Neuronal stem cell (in vitro differentiated cells): ENCODE measurements at regions not wholly inside any gene's neighbourhood (a gene's known extent, or its start where the extent isn't known, plus 50 kb on each side); places are given as distances from the start of the nearest gene placed in this dataset.
A peak's percentile ranks its signal among the peaks of the same experiment; 100 is the strongest.

Source experiments
- DNase-seq: peaks from one replicate; pipeline ENCODE4 v3.0.0-alpha.2; 2013; ENCODE audit warnings: low spot score
- H2AFZ ChIP-seq: one replicate; pipeline ENCODE4 v1.6.1; 2013; ENCODE audit warnings: mild to moderate bottlenecking, low read length, inconsistent platforms
- H2AK5ac ChIP-seq: 2 replicates; pipeline ENCODE4 v1.6.1; 2013; ENCODE audit warnings: low read depth, mild to moderate bottlenecking, inconsistent platforms, low read length, moderate library complexity, mixed read lengths
- H2BK120ac ChIP-seq: 2 replicates; pipeline ENCODE4 v1.6.1; 2013; ENCODE audit warnings: low read depth, mild to moderate bottlenecking, inconsistent platforms, low read length, moderate library complexity, mixed read lengths
- H2BK12ac ChIP-seq: one replicate; pipeline ENCODE4 v1.6.1; 2013; ENCODE audit warnings: low read length, inconsistent platforms
- H2BK15ac ChIP-seq: 2 replicates; pipeline ENCODE4 v1.6.1; 2013; ENCODE audit warnings: mild to moderate bottlenecking, low read length, inconsistent platforms, mixed read lengths
- H2BK5ac ChIP-seq: one replicate; pipeline ENCODE4 v1.6.1; 2013; ENCODE audit warnings: inconsistent platforms, mild to moderate bottlenecking, low read length, moderate library complexity
- H3K14ac ChIP-seq: one replicate; pipeline ENCODE4 v1.6.1; 2013; ENCODE audit warnings: low read length, inconsistent platforms
- H3K18ac ChIP-seq: 2 replicates; pipeline ENCODE4 v1.6.1; 2013; ENCODE audit warnings: low read length, inconsistent platforms
- H3K23ac ChIP-seq: 2 replicates; pipeline ENCODE4 v1.6.1; 2013; ENCODE audit warnings: low read depth, mild to moderate bottlenecking, mixed read lengths, low read length, inconsistent platforms; ENCODE audit not compliant: poor library complexity
- H3K27ac ChIP-seq: replicated peaks from 3 replicates; pipeline ENCODE4 v1.5.1; 2013; ENCODE audit warnings: low read length, inconsistent platforms
- H3K27me3 ChIP-seq, 3 experiments: 2 replicates each; pipeline ENCODE4 v1.6.1; 2013; ENCODE audit warnings: low read length in 3 of 3, mild to moderate bottlenecking in 2 of 3, inconsistent platforms in 1 of 3, low read depth in 1 of 3, mixed read lengths in 1 of 3, moderate library complexity in 1 of 3; ENCODE audit not compliant: control insufficient read depth in 3 of 3, insufficient read depth in 3 of 3
- H3K36me3 ChIP-seq, 2 donors: replicated peaks in 1 of 2; 2 replicates each; pipeline ENCODE4 v1.6.1; 2013; ENCODE audit warnings: low read length in 2 of 2; ENCODE audit not compliant: control insufficient read depth in 2 of 2, insufficient read depth in 2 of 2
- H3K4ac ChIP-seq: 2 replicates; pipeline ENCODE4 v1.6.1; 2013; ENCODE audit warnings: inconsistent platforms, mild to moderate bottlenecking, low read length, moderate library complexity
- H3K4me1 ChIP-seq, 2 donors: 1 replicate in 1 of 2; 2 replicates in 1 of 2; pipeline ENCODE4 v1.6.1; 2013; ENCODE audit warnings: low read length in 2 of 2, low read depth in 1 of 2; ENCODE audit not compliant: control insufficient read depth in 2 of 2, insufficient read depth in 1 of 2
- H3K4me2 ChIP-seq: one replicate; pipeline ENCODE4 v1.6.1; 2013; ENCODE audit warnings: mild to moderate bottlenecking, low read length, inconsistent platforms; ENCODE audit not compliant: insufficient read depth, poor library complexity, severe bottlenecking
- H3K4me3 ChIP-seq, 2 donors: 2 replicates each; pipeline ENCODE4 v1.5.1; 2013; ENCODE audit warnings: low read length in 2 of 2, mild to moderate bottlenecking in 2 of 2, inconsistent platforms in 1 of 2, moderate library complexity in 1 of 2
- H3K79me1 ChIP-seq: one replicate; pipeline ENCODE4 v1.6.1; 2013; ENCODE audit warnings: low read depth, mild to moderate bottlenecking, inconsistent platforms, low read length, moderate library complexity
- H3K9ac ChIP-seq: one replicate; pipeline ENCODE4 v1.6.1; 2013; ENCODE audit warnings: mild to moderate bottlenecking, low read depth, low read length, inconsistent platforms; ENCODE audit not compliant: poor library complexity
- H3K9me3 ChIP-seq, 2 donors: replicated peaks in 1 of 2; 2 replicates each; pipeline versions ENCODE3 to v1.6.1; 2013; ENCODE audit warnings: low read length in 2 of 2, mild to moderate bottlenecking in 2 of 2, inconsistent platforms in 1 of 2, low read depth in 1 of 2, mixed read lengths in 1 of 2, moderate library complexity in 1 of 2; ENCODE audit not compliant: control insufficient read depth in 2 of 2, insufficient read depth in 1 of 2
- H4K8ac ChIP-seq: one replicate; pipeline ENCODE4 v1.6.1; 2013; ENCODE audit warnings: low read depth, mild to moderate bottlenecking, inconsistent platforms, low read length, moderate library complexity
- H4K91ac ChIP-seq: one replicate; pipeline ENCODE4 v1.6.1; 2013; ENCODE audit warnings: low read length, low read depth, mild to moderate bottlenecking, inconsistent platforms; ENCODE audit not compliant: poor library complexity
- WGBS, 2 donors: extraction: QIAGEN DNeasy Blood & Tissue Kit; methylation state at CpG; one replicate each; pipeline ENCODE4 v1.1.7; 2013; ENCODE audit warnings: missing lambda C conversion rate in 2 of 2, mixed read lengths in 1 of 2; ENCODE audit not compliant: insufficient read length in 2 of 2, insufficient replicate concordance in 1 of 2; ENCODE audit errors: extremely low coverage in 2 of 2; 5-methylcytosine and 5-hydroxymethylcytosine counted together

GRCh38 chr14:82009993-82010392 is 476.3 kb upstream of the SEL1L start:
- Histone ChIP-seq H2BK120ac (no peak overlapping the region), H4K8ac (no peak overlapping the region), H3K4me1 (no peaks in the 10 kb centered on the region), H3K9ac (no peak overlapping the region), H3K18ac (no peak overlapping the region), H3K23ac (no peak overlapping the region), H4K91ac (no peak overlapping the region), H3K4ac (no peak overlapping the region), H3K36me3 (no peaks in the 10 kb centered on the region), H3K4me2 (no peak overlapping the region), H2BK15ac (no peak overlapping the region), H2BK12ac (no peak overlapping the region), H2AK5ac (no peak overlapping the region), H2AFZ (no peak overlapping the region), H3K9me3 (peaks cover 0 to 6% of the 10 kb centered on the region in 2 donors), H2BK5ac (no peak overlapping the region), H3K4me3 (no peak overlapping the region), H3K27ac (no peak overlapping the region), H3K79me1 (no peaks in the 10 kb centered on the region), H3K14ac (no peak overlapping the region), H3K27me3 (no peaks in the 10 kb centered on the region)
- no CpG with 5 or more reads among the region's 2 CpGs for WGBS, 2 donors
- no peak for DNase-seq

GRCh38 chr14:82011460-82011859 is 477.8 kb upstream of the SEL1L start:
- H2BK5ac ChIP-seq: no peak overlapping the region
- no peak overlapping the region for H3K4me2 ChIP-seq
- H3K27me3 ChIP-seq: no peaks in the 10 kb centered on the region
- H3K4ac ChIP-seq: no peak overlapping the region
- H2AFZ ChIP-seq: no peak overlapping the region
- no peak overlapping the region for H3K27ac ChIP-seq
- H3K36me3 ChIP-seq: no peaks in the 10 kb centered on the region
- H3K79me1 ChIP-seq: no peaks in the 10 kb centered on the region
- H2BK120ac ChIP-seq: no peak overlapping the region
- no peak overlapping the region for H2BK15ac ChIP-seq
- no peak for DNase-seq
- H2BK12ac ChIP-seq: no peak overlapping the region
- H3K4me1 ChIP-seq: no peaks in the 10 kb centered on the region
- H2AK5ac ChIP-seq: peak overlapping the region; percentile 42
- H3K9me3 ChIP-seq: peaks cover 0 to 6% of the 10 kb centered on the region in 2 donors
- H3K14ac ChIP-seq: no peak overlapping the region
- no peak overlapping the region for H4K91ac ChIP-seq
- H3K9ac ChIP-seq: no peak overlapping the region
- no peak overlapping the region for H4K8ac ChIP-seq
- WGBS, 2 donors: no CpG with 5 or more reads among the region's 3 CpGs
- H3K4me3 ChIP-seq: no peak overlapping the region
- H3K18ac ChIP-seq: peak overlapping the region; percentile 6
- H3K23ac ChIP-seq: no peak overlapping the region

GRCh38 chr14:82029038-82029437 is 495.4 kb upstream of the SEL1L start:
- Histone ChIP-seq H3K9me3 (peaks cover 0 to 4% of the 10 kb centered on the region in 2 donors), H3K4me1 (no peaks in the 10 kb centered on the region), H4K91ac (no peak overlapping the region), H3K18ac (no peak overlapping the region), H2AK5ac (no peak overlapping the region), H3K14ac (no peak overlapping the region), H2BK12ac (no peak overlapping the region), H3K4ac (no peak overlapping the region), H4K8ac (no peak overlapping the region), H2BK5ac (no peak overlapping the region), H3K23ac (no peak overlapping the region), H3K36me3 (peaks cover 0 to 1% of the 10 kb centered on the region in 2 donors), H3K27ac (no peak overlapping the region), H3K4me3 (no peak overlapping the region), H3K79me1 (no peaks in the 10 kb centered on the region), H3K9ac (no peak overlapping the region), H3K4me2 (no peak overlapping the region), H2BK15ac (no peak overlapping the region), H3K27me3 (no peaks in the 10 kb centered on the region), H2BK120ac (no peak overlapping the region), H2AFZ (no peak overlapping the region)
- whole genome bisulfite sequencing, 2 donors: no CpG with 5 or more reads among the region's 1 CpG
- no peak for DNase-seq

- H3K4me3 ChIP-seq: no peak overlapping the region
Measured at GRCh38 chr14:82035397-82035796, 501.7 kb upstream of the SEL1L start.

More at GRCh38 chr14:82035397-82035796, 501.7 kb upstream of the SEL1L start:
- Histone ChIP-seq H3K18ac (no peak overlapping the region), H4K91ac (no peak overlapping the region), H3K27ac (no peak overlapping the region), H3K9ac (no peak overlapping the region), H3K4me2 (no peak overlapping the region), H3K14ac (no peak overlapping the region), H3K79me1 (no peaks in the 10 kb centered on the region), H3K36me3 (no peaks in the 10 kb centered on the region), H3K27me3 (no peaks in the 10 kb centered on the region), H3K9me3 (no peaks in the 10 kb centered on the region), H3K23ac (no peak overlapping the region), H4K8ac (no peak overlapping the region), H3K4ac (no peak overlapping the region), H2BK15ac (no peak overlapping the region), H2BK12ac (no peak overlapping the region), H2AK5ac (no peak overlapping the region), H3K4me1 (no peaks in the 10 kb centered on the region), H2BK120ac (no peak overlapping the region), H2AFZ (no peak overlapping the region), H2BK5ac (no peak overlapping the region)
- no CpG with 5 or more reads among the region's 3 CpGs for WGBS, 2 donors
- DNase-seq: no peak
